Smooth muscle cell of the brain vasculature (primary cell): ENCODE measurements at regions not wholly inside any gene's neighbourhood (a gene's known extent, or its start where the extent isn't known, plus 50 kb on each side); places are given as distances from the start of the nearest gene placed in this dataset.
"Not testable (repeated sequence)": the region's sequence is repeated elsewhere in the genome, so short reads cannot be mapped to it uniquely, and the experiment has no call there.

Experiments used
- DNase-seq: peaks from one replicate; pipeline ENCODE4 v3.0.0-alpha.2; 2012; ENCODE audit warnings: low read depth, low spot score

GRCh38 chr13:97866346-97866745 is 87.1 kb upstream of the IPO5 start:
- no peak for DNase-seq

GRCh38 chr13:97866751-97867150 is 86.7 kb upstream of the IPO5 start:
- no peak for DNase-seq

- no peak for DNase-seq
Observed at GRCh38 chr13:97873398-97873797, 80.1 kb upstream of the IPO5 start.

DNA sequence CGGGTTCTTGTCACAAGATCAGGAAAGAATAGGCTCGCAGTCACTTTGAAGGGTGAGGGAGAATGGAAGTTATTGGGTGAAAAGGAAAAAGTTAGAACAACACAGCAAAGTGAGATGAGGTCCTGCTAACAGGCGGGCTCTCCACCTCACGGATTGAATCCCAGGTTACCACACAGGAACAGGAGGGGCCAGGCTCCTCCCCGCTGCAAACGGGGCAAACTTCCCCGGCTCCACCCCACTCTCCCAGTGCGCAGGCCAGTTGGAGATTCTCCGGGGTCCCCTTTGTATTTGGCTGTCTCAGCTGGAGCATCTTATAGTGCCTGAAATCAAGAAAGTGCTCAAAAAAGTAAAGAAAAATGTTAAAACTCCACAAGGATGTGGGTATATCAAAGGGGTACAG is 78.3 kb upstream of the IPO5 start:
- no peak for DNase-seq

- DNase-seq: no peak
Observed at GRCh38 chr13:97875911-97876310, 77.6 kb upstream of the IPO5 start.

DNA sequence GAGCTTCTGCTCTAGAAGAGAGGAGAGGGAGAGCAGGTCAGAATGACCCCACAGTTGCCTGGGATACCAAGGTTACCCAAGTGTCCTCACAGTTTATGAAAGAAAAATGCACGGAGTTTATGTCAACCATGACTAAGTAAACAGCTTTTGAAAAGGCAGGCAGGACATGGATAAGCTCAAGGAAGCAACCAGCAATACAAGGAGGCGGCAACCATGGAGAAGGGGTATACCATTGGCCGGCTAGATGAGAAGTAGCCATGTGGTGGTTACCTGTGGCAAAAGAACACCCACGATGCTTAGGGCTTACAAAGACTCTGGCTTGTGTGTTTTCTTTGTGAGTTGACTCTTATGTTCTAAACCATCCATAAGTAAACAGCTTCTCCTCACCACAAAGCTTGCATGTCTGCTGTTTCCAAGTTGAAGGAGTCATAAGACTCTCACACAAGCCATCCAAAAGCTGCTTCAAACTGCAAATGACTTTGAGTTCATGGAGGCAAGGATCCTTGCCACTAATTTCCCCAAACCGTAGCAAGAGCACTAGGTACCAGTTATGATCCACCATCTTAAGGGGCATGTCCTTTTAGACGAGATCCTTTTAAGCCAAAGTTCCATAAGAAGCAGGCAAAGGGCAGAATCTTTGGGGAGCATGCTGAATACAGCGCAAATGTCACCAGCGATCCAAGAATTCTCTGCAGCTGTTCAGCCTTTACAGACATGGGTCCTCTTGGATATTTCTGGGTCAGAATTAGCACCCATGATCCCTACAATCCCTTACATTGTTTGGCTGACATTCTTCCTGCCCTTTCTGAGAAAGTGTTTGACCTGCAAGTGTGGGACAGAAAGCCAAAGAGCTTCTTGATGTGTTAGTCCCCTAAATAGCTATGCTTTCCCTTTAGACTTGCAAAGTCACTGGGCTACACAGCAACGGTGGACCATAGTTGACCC is 74.8 kb upstream of the IPO5 start:
- DNase-seq: no peak

GRCh38 chr13:97879646-97880310 is 73.7 kb upstream of the IPO5 start:
- DNase-seq: peak; percentile 79

DNA sequence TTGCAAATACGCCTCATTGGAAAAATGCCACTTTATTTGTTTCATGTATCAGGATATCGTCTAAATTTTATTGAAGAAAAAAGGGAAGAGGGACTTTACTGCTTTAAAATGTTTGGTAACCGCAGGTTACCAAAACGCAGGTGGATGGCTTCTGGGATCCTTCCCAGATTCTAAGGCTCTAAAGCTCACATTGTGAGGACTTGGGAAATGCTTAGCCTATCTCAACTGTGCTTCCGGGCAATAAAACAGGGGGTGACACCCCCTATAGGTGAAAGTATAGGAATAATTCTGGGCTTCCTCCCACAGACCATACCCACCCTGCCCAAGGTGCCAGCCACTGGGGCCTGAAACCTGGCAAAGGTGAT is 73.2 kb upstream of the IPO5 start:
- DNase-seq: no peak

DNA sequence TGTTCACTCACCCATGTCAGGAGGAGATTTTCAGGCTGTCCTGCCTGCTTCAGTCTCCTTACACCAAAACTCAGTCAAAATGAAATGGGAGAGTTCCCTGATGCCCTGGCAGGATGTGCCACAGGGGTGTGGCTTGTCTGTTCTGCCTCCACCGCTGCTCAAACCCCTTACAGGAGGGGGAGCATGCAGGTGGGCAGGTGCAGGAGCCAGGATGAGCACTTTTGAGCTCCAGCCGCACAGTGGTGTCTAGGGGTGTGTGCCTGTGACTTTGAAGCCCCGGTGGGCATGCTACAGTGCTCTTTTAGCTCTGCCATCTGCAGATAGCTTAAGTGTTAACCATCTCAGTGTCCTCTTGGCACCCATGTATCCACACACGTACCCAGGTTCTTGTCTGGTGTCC is 71.9 kb upstream of the IPO5 start:
- no peak for DNase-seq

DNA sequence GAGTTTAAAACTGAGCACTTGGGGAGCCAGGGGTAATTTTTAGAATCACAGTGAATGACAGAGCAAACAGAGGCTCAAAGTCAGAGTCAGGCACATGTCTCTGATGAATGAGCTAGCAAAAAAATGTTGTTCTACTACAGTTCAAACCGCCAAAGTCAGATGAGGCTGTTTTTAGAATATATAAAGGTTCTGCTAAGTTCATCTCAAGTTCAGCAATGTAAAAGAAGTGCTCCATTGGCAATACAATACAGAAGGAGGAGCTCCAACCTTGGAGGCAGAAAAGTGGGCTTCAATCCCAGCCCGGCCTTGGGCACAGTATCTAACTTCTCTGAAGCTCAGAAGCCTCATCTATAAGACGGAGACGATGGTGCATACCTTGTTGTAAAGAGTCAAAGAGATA is 70.1 kb upstream of the IPO5 start:
- DNase-seq: no peak

GRCh38 chr13:97884707-97885468 is 68.6 kb upstream of the IPO5 start:
- no peak for DNase-seq

- DNase-seq: no peak
Observed at GRCh38 chr13:97885641-97886040, 67.8 kb upstream of the IPO5 start.

DNA sequence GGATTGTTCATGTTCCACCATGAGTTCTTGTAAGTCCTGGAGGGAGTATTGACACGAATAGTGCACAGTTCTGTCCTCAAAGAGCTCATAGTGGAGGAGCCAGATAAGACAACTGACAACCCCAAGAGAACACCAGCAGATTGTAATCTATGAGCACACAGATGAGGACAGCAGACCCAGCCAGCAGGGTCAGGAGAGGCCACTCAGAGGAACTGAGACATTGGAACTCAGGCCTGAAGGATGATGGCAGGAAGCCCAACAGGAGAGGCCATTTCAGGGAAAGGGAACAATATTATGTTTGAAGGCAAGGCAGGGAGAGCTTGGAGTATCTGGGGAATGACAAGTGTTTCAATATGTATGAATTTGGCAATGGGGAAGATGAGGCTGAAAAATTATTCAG is 63.7 kb upstream of the IPO5 start:
- no peak for DNase-seq

- no peak for DNase-seq
Observed at GRCh38 chr13:97890573-97890972, 62.9 kb upstream of the IPO5 start.

GRCh38 chr13:97891964-97892363 is 61.5 kb upstream of the IPO5 start:
- not testable (repeated sequence) for DNase-seq

- DNase-seq: no peak
Observed at GRCh38 chr13:97892717-97893116, 60.8 kb upstream of the IPO5 start.

DNA sequence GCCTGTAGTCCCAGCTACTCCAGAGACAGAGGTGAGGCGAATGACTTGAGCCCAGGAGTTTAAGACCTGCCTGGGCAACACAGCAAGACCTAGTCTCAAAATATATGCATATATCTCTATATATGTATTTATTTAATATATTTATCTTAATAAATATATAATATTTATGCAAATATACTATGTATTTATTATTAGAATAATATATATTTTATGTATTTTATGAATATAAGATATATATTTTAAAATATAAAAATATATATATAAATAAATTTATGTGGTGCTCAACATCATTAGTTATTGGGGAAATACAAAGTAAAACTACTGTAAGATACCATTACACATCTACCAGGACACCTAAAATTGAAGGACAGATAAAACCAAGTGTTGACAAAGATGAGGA is 58.1 kb upstream of the IPO5 start:
- DNase-seq: no peak

DNA sequence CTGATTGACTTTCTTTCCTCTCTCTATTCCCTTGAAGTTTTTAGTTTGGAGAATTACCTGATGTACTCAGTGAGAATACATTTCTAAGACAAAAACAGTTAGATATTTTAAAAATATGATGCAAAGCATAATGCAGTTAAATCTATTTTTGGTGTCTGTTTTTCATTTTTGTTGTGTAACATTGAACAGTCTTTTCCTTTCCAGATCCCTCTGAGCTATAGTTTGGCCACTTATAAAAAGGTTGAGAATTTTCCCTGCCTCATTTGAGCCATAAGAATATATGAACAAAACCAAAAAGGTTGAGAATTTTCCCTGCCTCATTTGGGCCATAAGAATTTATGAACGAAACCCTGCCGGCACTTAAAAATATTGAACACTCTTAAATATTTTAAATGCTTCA is 57.0 kb upstream of the IPO5 start:
- no peak for DNase-seq

DNA sequence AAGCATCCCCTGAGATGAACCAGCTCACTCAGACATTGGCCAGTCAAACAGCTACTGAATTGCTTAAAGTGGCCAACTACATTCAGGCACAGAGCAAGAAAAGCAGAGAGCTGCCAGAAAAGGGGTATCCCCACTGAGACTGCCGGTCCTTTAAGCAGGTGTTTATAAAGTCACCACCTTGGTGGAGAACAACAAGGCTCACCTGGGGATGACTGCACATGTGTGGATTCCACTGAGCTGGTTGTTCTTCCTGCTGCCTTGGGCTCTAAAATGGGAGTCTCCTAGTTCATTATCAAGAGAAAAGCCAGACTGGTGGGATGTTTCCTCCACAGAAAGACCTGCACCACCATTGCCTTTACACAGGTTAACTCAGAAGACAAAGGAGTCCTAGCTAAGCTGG is 51.8 kb upstream of the IPO5 start:
- no peak for DNase-seq
